Esophagus (tissue), 2 donors: ENCODE measurements at regions not wholly inside any gene's neighbourhood (a gene's known extent, or its start where the extent isn't known, plus 50 kb on each side); places are given as distances from the start of the nearest gene placed in this dataset.

Source experiments
- H3K27ac ChIP-seq, 2 donors: one replicate each; pipeline ENCODE4 v1.5.1; 2013; ENCODE audit warnings: low read depth in 2 of 2, mild to moderate bottlenecking in 2 of 2, inconsistent platforms in 1 of 2, low read length in 1 of 2, moderate library complexity in 1 of 2
- H3K27me3 ChIP-seq, 2 donors: one replicate each; pipeline ENCODE4 v1.6.1; 2013; ENCODE audit warnings: low read length in 2 of 2, control low read depth in 1 of 2, mild to moderate bottlenecking in 1 of 2; ENCODE audit not compliant: insufficient read depth in 2 of 2, control insufficient read depth in 1 of 2
- H3K36me3 ChIP-seq, 2 donors: one replicate each; pipeline ENCODE4 v1.6.1; 2013; ENCODE audit warnings: low read length in 1 of 2; ENCODE audit not compliant: control insufficient read depth in 2 of 2, insufficient read depth in 2 of 2
- H3K4me1 ChIP-seq, 2 donors: one replicate each; pipeline ENCODE4 v1.6.1; 2013; ENCODE audit warnings: low read length in 1 of 2; ENCODE audit not compliant: control insufficient read depth in 2 of 2, insufficient read depth in 2 of 2
- H3K4me3 ChIP-seq, 2 donors: one replicate each; pipeline ENCODE4 v1.5.1; 2013; ENCODE audit warnings: low read length in 2 of 2, mild to moderate bottlenecking in 2 of 2, low read depth in 1 of 2, moderate library complexity in 1 of 2
- H3K9me3 ChIP-seq, 2 donors: one replicate each; pipeline ENCODE4 v1.6.1; 2013; ENCODE audit warnings: mild to moderate bottlenecking in 2 of 2, low read depth in 1 of 2, low read length in 1 of 2, moderate library complexity in 1 of 2; ENCODE audit not compliant: control insufficient read depth in 2 of 2, insufficient read depth in 1 of 2
- whole genome bisulfite sequencing, 2 donors: extraction: QIAGEN DNeasy Blood & Tissue Kit; methylation state at CpG; one replicate each; pipeline ENCODE4 v1.1.7; 2013; 5-methylcytosine and 5-hydroxymethylcytosine counted together
- donor health status: healthy with polysubstance abuse.
- donor health status: Bipolar disorder and iron deficiency.

- Histone ChIP-seq H3K27ac (no peak overlapping the region), H3K9me3 (peaks cover 0 to 3% of the 10 kb centered on the region in 2 donors), H3K36me3 (no peaks in the 10 kb centered on the region), H3K4me1 (no peaks in the 10 kb centered on the region), H3K4me3 (no peak overlapping the region), H3K27me3 (no peaks in the 10 kb centered on the region)
- 88 to 89% methylated on average over 4 of the region's 4 CpGs for WGBS, 2 donors
These were observed 139.6 kb downstream of the FAT3 start for GRCh38 chr11:92364177-92364576.

DNA sequence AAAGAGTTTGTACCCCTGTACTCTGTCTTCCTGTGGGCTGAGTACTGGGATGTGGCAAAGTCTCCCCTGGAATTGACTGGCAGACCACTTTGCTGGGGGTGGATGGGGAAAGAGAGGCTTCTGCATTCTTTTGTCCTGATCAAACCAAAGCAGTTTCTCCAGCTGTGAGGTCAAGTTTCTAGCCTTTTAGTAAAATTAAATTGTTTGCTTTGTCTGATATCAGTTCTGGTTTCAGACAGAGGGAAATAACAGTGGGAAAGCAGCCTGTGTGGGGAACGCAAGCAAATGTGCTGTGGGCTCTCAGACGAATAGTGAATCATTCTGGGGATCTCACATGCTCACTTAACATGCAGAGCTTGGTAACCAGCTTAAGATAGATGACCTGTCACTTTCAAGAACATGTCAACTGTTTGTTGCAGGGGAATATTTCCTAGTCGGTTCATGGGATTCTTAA, 151.6 kb downstream of the FAT3 start:
- no peak overlapping the region for H3K4me3 ChIP-seq
- H3K4me1 ChIP-seq: no peaks in the 10 kb centered on the region
- H3K36me3 ChIP-seq: no peaks in the 10 kb centered on the region
- H3K27ac ChIP-seq: no peak overlapping the region
- H3K27me3 ChIP-seq: no peaks in the 10 kb centered on the region
- 34 to 46% methylated on average over 3 of the region's 3 CpGs for WGBS, 2 donors
- H3K9me3 ChIP-seq: no peaks in the 10 kb centered on the region

DNA sequence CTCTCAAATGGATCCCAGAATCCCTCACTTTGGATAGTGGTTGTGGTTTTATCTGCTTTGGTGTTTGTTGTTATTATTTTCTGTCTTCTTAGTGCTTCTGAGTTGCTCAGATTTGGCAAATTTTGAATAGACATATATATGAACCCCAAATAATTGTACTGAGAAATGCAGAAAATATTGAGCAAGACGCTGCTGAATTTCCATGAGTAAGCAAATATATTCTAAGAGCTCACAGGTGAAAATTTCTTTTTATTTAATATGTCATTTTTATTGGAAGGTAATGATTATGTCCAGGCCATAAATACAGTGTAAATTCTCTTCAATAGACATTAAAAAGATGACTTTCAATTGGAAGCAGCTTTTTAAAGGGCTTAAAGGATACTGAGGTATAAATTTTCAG, 152.1 kb downstream of the FAT3 start:
- H3K27me3 ChIP-seq: no peaks in the 10 kb centered on the region
- no peaks in the 10 kb centered on the region for H3K9me3 ChIP-seq
- H3K4me3 ChIP-seq: no peak overlapping the region
- H3K27ac ChIP-seq: no peak overlapping the region
- WGBS, 2 donors: 83 to 95% methylated on average over 1 of the region's 1 CpG
- H3K4me1 ChIP-seq: no peaks in the 10 kb centered on the region
- H3K36me3 ChIP-seq: no peaks in the 10 kb centered on the region

DNA sequence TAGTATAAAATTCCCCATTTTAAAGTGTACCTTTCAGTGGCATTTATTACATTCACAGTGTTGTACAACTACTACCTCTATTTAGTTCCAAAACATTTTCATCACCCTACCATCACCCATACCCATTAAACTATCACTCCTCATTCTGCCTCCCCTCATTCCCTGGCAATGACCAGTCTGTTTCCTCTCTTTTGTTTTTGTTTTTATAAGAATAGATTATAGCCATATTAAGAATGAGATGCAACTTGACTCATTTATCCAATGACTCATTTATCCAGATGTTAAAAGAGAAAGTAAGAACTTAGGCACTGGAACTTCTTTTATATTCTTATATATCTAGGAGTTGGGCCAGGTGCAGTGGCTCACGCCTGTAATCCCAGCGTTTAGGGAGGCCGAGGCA, 156.3 kb downstream of the FAT3 start:
- Histone ChIP-seq H3K27me3 (no peaks in the 10 kb centered on the region), H3K4me1 (no peaks in the 10 kb centered on the region), H3K27ac (no peak overlapping the region), H3K36me3 (no peaks in the 10 kb centered on the region), H3K4me3 (no peak overlapping the region), H3K9me3 (no peaks in the 10 kb centered on the region)
- WGBS, 2 donors: 48 to 72% methylated on average over 3 of the region's 3 CpGs

- Histone ChIP-seq H3K9me3 (no peaks in the 10 kb centered on the region), H3K27me3 (no peaks in the 10 kb centered on the region), H3K4me3 (no peak overlapping the region), H3K36me3 (no peaks in the 10 kb centered on the region), H3K4me1 (no peaks in the 10 kb centered on the region), H3K27ac (no peak overlapping the region)
- WGBS, 2 donors: 88 to 92% methylated on average over 3 of the region's 3 CpGs
These were observed 157.7 kb downstream of the FAT3 start for GRCh38 chr11:92382311-92382710.

DNA sequence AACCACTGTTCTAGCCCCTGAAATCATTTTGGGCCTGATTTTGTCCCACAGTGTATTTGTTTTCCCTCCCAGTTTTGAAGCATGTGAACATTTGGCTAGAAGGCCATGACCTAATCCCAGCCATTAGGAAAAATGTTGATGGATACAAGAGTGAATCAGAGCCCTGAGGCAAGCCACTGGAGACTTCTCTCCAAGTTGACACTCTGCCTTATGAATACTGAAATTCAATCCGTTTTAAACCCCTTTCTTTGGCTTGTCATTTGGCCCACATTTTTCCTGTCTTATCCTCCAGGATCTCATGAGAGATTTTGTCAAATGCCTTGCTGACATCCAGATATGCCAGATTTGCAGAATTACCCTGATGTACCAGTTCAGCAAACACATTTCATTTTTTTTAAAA, 158.8 kb downstream of the FAT3 start:
- no peaks in the 10 kb centered on the region for H3K27me3 ChIP-seq
- no peak overlapping the region for H3K4me3 ChIP-seq
- WGBS, 2 donors: 6 to 18% methylated on average over 1 of the region's 1 CpG
- H3K36me3 ChIP-seq: no peaks in the 10 kb centered on the region
- H3K9me3 ChIP-seq: no peaks in the 10 kb centered on the region
- H3K27ac ChIP-seq: no peak overlapping the region
- no peaks in the 10 kb centered on the region for H3K4me1 ChIP-seq

GRCh38 chr11:92384358-92384757, 159.7 kb downstream of the FAT3 start:
- Histone ChIP-seq H3K9me3 (no peaks in the 10 kb centered on the region), H3K4me1 (no peaks in the 10 kb centered on the region), H3K27me3 (no peaks in the 10 kb centered on the region), H3K27ac (no peak overlapping the region), H3K36me3 (no peaks in the 10 kb centered on the region), H3K4me3 (no peak overlapping the region)
- WGBS, 2 donors: 62 to 71% methylated on average over 2 of the region's 2 CpGs

DNA sequence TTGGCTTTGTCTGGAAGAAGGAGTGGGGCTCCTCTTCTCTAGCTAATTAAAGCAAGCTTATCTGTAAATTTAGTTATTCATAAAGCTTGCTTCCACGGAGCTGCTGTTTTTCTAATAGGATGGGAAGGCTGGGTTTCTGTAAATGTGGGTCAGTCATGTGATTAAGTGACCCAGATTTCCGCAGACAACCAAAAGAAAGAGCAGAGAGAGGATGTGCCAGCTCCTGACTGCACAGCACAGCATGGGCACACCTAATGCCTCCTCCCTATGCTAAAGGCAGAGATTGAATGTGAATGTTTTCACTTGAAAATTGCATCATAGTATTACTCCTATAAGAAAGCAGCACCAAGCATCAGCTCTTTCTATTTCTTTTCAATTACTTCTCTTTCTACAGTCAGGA, 160.2 kb downstream of the FAT3 start:
- Histone ChIP-seq H3K27me3 (no peaks in the 10 kb centered on the region), H3K27ac (no peak overlapping the region), H3K4me1 (no peaks in the 10 kb centered on the region), H3K9me3 (no peaks in the 10 kb centered on the region), H3K36me3 (no peaks in the 10 kb centered on the region), H3K4me3 (no peak overlapping the region)
- 33 to 40% methylated on average over 2 of the region's 2 CpGs for WGBS, 2 donors

DNA sequence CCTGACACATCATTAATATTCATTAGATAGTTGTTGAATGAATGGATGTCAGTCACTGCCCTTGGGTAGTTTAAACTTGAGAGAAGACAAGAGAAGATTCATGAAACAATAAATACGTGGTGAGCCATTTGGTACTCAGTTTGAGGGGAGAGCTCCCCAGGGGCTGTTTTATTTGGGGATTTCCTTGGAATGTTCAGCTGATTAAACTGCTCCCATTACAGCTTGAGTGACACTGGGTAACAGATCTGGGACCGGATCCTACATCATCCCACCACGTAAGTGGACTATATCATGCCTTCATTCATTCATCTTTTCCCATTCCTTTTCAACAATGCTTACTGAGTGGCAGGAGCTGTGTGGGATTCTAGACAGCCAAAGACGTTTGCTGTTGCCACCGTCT, 162.0 kb downstream of the FAT3 start:
- Histone ChIP-seq H3K27me3 (no peaks in the 10 kb centered on the region), H3K9me3 (no peaks in the 10 kb centered on the region), H3K4me3 (no peak overlapping the region), H3K27ac (no peak overlapping the region), H3K36me3 (no peaks in the 10 kb centered on the region), H3K4me1 (no peaks in the 10 kb centered on the region)
- whole genome bisulfite sequencing, 2 donors: 81 to 86% methylated on average over 5 of the region's 5 CpGs

DNA sequence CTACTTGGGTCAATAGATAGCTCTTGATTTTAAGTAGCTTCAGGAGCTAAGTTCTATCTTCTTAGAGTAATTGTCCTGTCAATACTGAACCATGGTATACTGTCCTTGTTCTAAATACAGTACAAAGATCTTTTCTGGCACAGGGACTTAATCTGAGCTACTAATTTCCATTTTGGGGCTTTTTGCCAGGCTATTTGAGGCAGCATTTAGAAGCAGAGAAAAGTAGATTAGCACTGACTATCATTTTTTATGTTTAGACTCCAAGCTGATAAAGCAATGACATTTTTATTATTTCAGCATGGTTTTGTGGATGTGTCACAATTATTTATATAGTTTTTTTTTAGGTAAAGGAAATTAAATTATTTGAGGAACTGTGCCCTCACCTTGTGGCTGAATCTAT, 163.2 kb downstream of the FAT3 start:
- Histone ChIP-seq H3K9me3 (no peaks in the 10 kb centered on the region), H3K4me3 (no peak overlapping the region), H3K36me3 (no peaks in the 10 kb centered on the region), H3K27ac (no peak overlapping the region), H3K27me3 (peaks cover 0 to 3% of the 10 kb centered on the region in 2 donors), H3K4me1 (no peaks in the 10 kb centered on the region)
